IPS-18c (cell line): ENCODE measurements at regions not wholly inside any gene's neighbourhood (a gene's known extent, or its start where the extent isn't known, plus 50 kb on each side); places are given as distances from the start of the nearest gene placed in this dataset.

Experiments
- H3K4me3 ChIP-seq: 2 replicates; pipeline ENCODE4 v1.7.0; 2013; ENCODE audit warnings: low read depth, mild to moderate bottlenecking, low read length, moderate library complexity; ENCODE audit not compliant: insufficient read depth
- H3K9me3 ChIP-seq: one replicate; pipeline ENCODE4 v1.6.1; 2013; ENCODE audit warnings: mild to moderate bottlenecking, low read length, moderate library complexity; ENCODE audit not compliant: control insufficient read depth, insufficient read depth

DNA sequence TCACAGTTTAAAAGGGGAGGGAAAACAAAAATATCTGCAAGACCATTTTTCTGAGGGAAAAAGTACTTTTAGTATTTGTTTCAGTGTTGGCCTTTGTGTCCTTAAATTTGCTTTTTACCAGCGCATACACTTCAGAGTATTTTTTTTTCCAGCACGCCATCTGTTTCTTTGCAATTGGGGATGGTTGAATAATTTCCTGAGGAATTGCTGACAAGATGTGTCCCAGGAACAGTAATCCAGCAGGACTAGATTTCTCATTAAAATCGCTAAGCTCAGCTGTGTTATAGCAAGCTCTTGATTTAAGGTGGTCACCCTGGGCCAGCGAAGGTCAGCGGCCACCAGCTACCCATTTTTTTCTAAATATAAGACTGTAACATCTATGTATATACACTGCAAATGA, 156.9 kb upstream of the RHOBTB1 start:
- H3K9me3 ChIP-seq = no peaks in the 10 kb centered on the region
- no peak overlapping the region for H3K4me3 ChIP-seq

DNA sequence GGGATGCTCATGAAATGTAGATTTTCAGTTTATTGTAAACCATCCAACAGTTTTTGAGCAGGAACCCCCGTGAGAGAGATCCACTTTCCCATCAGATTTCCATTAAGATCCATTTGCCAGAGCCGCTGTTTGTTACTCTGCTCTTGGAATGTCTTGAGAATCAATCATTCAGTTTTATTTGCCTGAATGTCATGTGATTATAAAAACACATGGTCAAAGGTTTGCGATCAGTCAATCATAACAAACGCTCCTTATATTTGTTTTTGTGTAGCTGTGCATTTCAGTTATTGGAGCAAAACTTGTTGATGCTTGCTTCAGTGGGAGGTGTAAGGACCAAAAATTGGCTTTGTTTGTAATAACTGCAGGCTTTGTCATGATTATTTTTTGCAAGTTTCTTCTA, 155.8 kb upstream of the RHOBTB1 start:
- no peaks in the 10 kb centered on the region for H3K9me3 ChIP-seq
- no peak overlapping the region for H3K4me3 ChIP-seq

- Histone ChIP-seq H3K9me3 (no peaks in the 10 kb centered on the region), H3K4me3 (no peak overlapping the region)
These were observed 155.0 kb upstream of the RHOBTB1 start for GRCh38 chr10:61098966-61099365.

DNA sequence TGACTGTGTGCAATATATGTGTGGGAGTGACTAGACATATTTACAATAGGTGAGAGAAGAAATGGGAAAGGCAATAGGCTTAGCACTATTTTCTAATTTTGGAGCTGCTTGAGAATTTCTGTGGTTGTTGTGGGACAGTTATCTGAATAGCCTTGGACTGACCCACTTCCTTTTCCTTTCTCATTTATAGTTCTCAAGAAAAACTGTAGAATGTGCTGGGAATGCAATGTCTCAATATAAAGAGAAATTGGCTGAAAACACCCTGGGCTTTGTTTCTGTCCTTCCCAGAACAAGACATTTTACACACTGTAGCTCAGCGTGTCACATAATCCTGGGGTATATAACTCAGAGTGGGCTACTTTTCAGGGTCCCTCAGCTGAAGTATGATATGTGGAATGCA, 153.0 kb upstream of the RHOBTB1 start:
- Histone ChIP-seq H3K4me3 (no peak overlapping the region), H3K9me3 (no peaks in the 10 kb centered on the region)

DNA sequence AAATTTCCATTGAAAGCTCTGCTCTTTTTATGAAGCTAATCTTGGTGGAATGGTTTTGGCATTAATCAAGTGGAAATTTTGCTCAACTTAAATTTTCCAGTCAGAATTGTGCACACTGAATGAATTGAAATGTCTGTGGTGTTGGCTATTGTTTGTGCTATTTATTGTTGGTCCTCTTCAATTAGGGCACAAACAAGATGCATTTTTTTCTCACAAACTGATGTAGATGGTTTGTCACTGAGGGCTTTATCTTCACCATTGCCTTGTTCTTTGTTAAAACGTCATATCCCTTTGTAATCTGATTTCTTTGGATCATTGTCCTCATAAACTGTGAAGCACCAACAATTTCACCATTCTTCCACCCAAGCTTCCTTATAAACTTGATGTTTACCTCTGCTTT, 152.1 kb upstream of the RHOBTB1 start:
- Histone ChIP-seq H3K9me3 (no peaks in the 10 kb centered on the region), H3K4me3 (no peak overlapping the region)

DNA sequence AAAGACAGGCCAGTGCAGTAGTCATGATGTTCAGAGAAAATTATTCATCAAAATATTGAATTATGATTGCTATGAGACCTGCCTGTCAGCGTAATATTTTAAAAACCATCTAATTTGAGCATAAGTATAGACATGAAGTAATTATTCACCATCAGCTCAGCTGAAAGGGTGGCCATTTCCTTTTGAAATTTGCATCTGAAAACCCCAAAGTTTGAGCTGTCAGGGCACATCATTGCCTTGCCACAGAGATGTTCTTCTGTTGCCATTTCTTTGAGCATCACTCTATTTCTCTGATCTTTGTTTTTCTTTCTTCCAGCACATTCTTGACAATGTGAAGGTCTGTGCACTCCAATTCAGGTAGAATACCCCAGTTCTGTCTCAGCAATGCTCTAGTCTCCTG, 147.5 kb upstream of the RHOBTB1 start:
- H3K9me3 ChIP-seq = no peaks in the 10 kb centered on the region
- H3K4me3 ChIP-seq = no peak overlapping the region

DNA sequence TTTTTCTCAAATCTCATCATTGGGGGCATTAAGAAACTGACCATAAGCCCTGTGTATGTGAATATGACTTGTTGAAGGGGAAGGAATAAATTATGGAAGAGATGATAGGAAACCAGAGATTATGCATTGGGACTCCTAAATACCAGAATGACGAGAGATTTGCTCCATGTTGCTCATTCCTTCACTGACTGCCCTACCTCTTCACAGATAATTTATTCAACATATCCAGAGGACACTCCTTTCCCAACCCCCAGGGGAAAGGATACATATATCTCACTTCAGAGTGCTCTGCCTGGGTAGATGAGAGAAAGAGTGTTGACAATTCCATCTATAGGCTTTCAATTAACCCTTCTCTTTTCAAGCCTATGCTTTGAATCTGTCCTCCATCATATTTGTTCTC, 145.3 kb upstream of the RHOBTB1 start:
- no peaks in the 10 kb centered on the region for H3K9me3 ChIP-seq
- no peak overlapping the region for H3K4me3 ChIP-seq

- no peaks in the 10 kb centered on the region for H3K9me3 ChIP-seq
- H3K4me3 ChIP-seq = no peak overlapping the region
These were observed 140.5 kb upstream of the RHOBTB1 start for GRCh38 chr10:61084493-61084892.

DNA sequence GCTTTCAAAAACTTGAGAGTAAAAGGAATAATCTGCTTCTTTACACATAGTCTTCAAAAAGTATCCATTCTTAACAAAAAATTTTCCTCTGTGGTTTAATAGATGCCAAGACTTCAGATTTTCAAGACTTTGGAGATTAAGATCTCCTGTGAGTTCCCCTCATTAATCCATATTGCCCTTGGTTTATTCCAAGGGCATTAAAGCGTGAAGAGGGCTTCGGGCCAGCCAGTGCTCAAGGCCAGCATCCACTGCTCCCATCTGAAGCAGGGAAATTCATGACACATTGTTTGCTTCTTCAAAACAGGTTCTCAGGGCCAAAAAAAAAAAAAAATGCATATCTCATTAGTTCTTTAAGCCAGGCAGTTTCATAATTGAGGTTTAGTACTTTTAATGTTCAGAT, 137.3 kb upstream of the RHOBTB1 start:
- Histone ChIP-seq H3K9me3 (no peaks in the 10 kb centered on the region), H3K4me3 (no peak overlapping the region)

DNA sequence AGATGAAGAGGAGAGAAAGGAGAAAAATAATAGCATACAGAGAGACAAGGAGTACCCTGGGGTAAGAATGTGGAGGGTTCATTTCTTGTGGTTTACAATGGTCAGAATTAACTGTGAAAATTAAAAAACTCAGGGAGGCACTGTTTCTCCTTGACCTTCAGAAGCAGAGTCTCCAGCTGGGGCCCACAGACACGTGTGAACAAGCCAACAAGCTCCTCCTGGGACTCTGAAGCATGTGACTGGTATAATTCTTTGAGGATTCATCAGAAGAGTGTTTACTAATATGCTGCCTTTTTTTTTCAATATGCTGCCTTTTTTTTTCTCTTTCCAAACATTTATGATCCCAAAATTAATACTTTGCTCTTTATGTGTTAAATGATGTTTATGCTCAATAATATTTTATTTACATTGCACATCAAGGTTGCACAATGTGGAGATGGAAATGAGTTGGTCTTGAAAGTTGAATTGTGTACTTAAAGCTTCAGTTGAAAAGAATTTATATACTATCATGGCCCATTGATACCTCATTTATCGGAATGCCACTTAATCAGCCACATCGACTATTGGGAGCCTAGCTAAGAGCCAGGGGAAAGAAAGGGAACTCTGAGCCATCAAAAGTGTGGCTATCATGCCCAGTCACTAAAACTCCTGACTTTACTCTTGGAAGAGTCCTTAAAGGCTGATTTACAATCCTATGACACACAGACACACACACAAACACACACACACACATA, 134.7 kb upstream of the RHOBTB1 start:
- no peak overlapping the region for H3K4me3 ChIP-seq
- H3K9me3 ChIP-seq = no peaks in the 10 kb centered on the region

- Histone ChIP-seq H3K9me3 (no peaks in the 10 kb centered on the region), H3K4me3 (no peak overlapping the region)
These were observed 132.7 kb upstream of the RHOBTB1 start for GRCh38 chr10:61076572-61077114.

DNA sequence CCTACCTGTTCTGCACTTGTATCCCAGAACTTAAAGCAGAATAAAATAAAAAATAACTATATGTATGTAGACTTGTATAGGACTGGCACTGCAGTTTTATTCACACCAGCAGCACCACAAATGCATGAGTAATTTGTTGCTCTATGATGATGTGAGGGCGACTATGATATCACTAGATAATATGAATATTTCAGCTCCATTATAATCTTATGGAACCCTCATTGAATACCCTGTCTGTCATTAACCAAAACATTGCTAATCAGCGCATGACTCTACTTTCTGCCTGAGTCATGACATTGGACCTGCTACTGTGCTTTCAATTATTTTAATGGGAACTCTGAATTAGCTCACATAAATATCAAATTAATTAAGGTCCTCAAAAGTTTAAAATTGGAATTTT, 129.4 kb upstream of the RHOBTB1 start:
- H3K4me3 ChIP-seq = no peak overlapping the region
- H3K9me3 ChIP-seq = no peaks in the 10 kb centered on the region

DNA sequence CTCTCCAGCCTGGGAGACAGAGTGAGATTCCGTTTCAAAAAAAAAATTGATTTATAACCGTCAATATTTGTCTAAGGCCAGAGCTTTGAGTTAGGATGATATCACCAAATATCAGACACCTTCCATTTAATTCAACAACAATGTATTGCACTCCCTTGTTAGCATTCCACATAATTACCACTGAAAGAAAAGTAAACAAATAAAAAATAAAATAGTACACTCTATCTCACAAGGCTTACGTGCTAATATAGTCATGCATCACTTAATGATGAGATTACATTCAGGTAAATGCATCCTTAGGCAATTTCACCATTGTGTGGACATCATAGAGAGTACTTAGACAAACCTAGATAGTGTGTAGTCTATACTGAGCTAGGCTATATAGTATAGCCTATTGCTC, 127.6 kb upstream of the RHOBTB1 start:
- H3K9me3 ChIP-seq = no peaks in the 10 kb centered on the region
- H3K4me3 ChIP-seq = no peak overlapping the region

- H3K4me3 ChIP-seq = no peak overlapping the region
These were observed 124.5 kb upstream of the RHOBTB1 start for GRCh38 chr10:61068471-61068870.

GRCh38 chr10:61067671-61068336, 123.8 kb upstream of the RHOBTB1 start:
- H3K9me3 ChIP-seq = no peaks in the 10 kb centered on the region
- no peak overlapping the region for H3K4me3 ChIP-seq

More at GRCh38 chr10:61068471-61068870, 124.5 kb upstream of the RHOBTB1 start:
- no peaks in the 10 kb centered on the region for H3K9me3 ChIP-seq

DNA sequence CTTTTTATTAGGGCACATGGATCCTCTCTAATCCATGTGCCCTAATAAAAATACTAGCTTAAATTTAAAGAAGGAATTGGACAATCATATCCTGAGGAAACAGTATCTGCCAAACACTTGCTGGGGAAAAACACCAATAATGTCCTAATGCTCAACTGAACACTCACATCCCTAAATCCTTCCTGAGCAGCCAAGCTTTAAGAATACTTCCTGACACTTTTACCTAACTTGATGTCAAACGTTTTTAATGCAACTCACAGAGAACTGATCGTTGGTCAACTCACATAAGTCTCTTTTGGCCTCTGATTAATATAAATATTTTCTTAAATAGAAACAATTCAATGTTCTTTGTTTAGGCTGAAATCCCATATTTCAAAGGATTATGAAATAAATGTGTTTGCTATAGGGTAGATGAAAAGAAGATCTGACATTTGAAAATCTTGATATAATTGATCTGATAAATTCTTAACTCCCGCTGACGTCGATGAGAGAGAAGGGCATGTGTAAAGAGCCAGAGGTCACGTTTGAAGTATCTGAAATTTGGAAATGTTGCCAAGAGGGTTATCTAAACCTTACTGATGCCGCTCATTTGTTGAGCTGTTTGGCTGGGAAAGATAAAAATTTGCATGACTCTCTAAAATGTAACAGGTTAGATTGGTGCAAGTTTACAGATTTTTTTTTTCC, 122.8 kb upstream of the RHOBTB1 start:
- Histone ChIP-seq H3K4me3 (no peak overlapping the region), H3K9me3 (no peaks in the 10 kb centered on the region)

DNA sequence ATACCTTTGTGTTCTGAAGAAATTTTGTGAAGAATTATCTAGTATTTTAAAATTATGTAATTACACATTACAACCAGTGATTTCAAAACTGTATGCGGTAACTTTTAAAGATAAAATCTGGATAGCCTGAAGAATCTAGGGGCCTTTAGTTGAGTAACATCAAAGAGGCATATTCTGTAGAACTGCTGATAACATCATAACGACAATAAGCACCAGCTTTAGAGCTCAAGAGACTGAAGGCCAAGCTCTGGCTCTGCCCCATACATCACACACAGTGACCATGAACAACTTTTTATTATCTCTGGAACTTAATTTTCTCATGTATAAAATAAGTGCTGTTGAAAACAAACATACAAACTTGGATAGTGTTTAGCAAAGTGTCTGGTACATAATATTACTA, 121.1 kb upstream of the RHOBTB1 start:
- Histone ChIP-seq H3K9me3 (no peaks in the 10 kb centered on the region), H3K4me3 (no peak overlapping the region)

DNA sequence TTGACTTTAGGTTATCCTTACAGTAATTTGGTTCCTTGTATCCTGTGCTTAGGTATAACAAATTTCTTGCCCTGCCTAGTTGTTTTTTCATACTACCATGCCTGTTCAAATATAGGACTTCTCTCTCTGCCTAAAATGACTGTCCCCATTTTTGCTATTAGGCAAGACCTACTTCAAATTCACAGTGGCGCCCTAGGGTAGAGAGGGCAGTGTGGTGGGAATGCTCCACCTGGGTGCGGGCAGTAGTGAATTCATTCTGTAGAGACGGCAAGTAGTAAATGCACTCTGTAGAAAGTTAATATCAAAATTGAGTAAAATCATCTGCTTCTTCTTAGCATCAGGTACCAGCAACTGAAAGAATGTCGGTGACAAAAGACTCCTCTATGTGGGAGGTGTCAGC, 120.4 kb upstream of the RHOBTB1 start:
- no peaks in the 10 kb centered on the region for H3K9me3 ChIP-seq
- no peak overlapping the region for H3K4me3 ChIP-seq
